ENCODE measurements at regions not wholly inside any gene's neighbourhood (a gene's known extent, or its start where the extent isn't known, plus 50 kb on each side); places are given as distances from the start of the nearest gene placed in this dataset.

DNA sequence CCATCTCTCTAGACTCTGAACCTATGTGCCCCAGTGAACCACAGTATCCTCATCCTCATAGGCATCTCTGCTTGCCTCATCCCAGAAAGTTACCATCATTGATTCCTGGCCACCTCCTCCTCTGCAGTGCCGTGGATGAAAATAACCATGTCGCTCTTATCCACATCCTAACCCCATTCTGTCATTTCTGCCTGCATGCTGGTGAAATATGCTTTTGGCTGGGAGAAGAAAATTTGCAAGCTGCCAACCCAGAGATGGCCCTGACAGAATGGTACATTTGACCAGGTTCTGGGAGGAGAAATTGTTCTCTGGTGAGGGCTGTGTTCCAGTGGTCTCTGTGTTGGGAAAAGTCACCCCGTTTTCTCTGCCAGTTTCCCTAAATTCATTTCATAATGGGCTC is 149.7 kb downstream of the NMUR2 start:
- DNase-seq (ENCODE audit: low read depth in 4 of 6, low spot score in 6 of 6) = no peak

DNA sequence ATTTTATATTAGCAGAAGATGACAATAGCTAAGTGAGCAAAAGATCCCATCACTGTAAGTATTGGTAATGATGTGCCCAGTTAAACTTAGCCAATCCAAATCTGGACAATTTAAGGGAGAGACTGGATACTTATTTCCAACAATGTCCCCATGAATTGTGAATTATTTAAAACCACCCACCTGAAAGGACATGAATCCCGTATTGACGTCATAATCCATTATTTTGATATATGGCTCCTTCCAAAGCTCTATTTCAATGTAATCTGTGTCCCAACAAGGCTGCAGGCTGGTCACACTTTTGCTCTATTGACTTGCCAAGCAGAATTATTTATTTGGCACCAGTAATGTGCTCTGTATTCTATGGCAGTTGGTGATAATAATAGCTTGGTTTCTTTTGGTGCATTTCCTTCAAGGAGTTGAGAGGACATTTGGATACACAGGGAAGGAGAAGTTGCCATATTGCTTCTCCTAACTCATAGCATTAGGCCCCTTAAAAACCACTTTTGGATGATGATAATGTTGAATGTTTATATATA is 157.2 kb downstream of the NMUR2 start:
- Histone ChIP-seq H3K9me3 (ENCODE audit: control insufficient read depth, insufficient read depth, low read length) (no peaks in the 10 kb centered on the region), H3K27me3 (ENCODE audit: control insufficient read depth, insufficient read depth, low read length) (no peaks in the 10 kb centered on the region), H3K4me1 (ENCODE audit: control insufficient read depth, insufficient read depth, low read length) (no peaks in the 10 kb centered on the region), H3K27ac (ENCODE audit: low read depth, low read length) (no peak overlapping the region), H3K36me3 (ENCODE audit: control insufficient read depth, insufficient read depth, low read length) (no peaks in the 10 kb centered on the region), H3K4me3 (ENCODE audit: low read depth, low read length) (no peak overlapping the region)
- no peak for DNase-seq (ENCODE audit: low read depth in 4 of 6, low spot score in 6 of 6)
- WGBS (ENCODE audit: insufficient coverage) = 77% methylated on average over 2 of the region's 2 CpGs

More for the DNA sequence above, 149.7 kb downstream of the NMUR2 start:
- Histone ChIP-seq H3K36me3 (ENCODE audit: control insufficient read depth, insufficient read depth, low read length) (no peaks in the 10 kb centered on the region), H3K27me3 (ENCODE audit: control insufficient read depth, insufficient read depth, low read length) (no peaks in the 10 kb centered on the region), H3K4me1 (ENCODE audit: control insufficient read depth, insufficient read depth, low read length) (no peaks in the 10 kb centered on the region), H3K9me3 (ENCODE audit: control insufficient read depth, insufficient read depth, low read length) (no peaks in the 10 kb centered on the region), H3K27ac (ENCODE audit: low read depth, low read length) (no peak overlapping the region), H3K4me3 (ENCODE audit: low read depth, low read length) (no peak overlapping the region)
- no CpG with 5 or more reads among the region's 3 CpGs for WGBS (ENCODE audit: insufficient coverage)

DNA sequence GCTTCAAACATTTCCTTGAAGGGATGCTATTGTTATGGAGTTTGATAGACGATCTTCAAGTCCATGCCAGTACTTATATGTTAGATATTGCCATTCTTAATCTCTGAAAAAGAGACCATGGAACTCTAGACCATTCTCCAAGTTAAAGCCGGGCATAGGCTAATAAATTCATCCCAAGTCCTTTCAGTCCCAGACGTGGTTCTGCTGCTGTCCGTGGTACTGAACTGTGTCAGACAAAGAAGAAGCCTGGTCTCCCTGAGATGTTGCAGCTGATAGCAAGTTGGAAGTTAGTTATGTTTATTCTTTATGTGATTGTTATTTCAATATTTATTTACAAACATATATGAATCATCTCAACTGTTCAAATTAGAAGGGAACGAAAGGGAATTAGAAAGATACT is 158.7 kb downstream of the NMUR2 start:
- no peak overlapping the region for H3K4me3 ChIP-seq (ENCODE audit: low read depth, low read length)
- DNase-seq (ENCODE audit: low read depth in 4 of 6, low spot score in 6 of 6) = peak in 3 of 6 donors; percentile 8 to 61 (median 11)
- H3K36me3 ChIP-seq (ENCODE audit: control insufficient read depth, insufficient read depth, low read length) = no peaks in the 10 kb centered on the region
- H3K4me1 ChIP-seq (ENCODE audit: control insufficient read depth, insufficient read depth, low read length) = no peaks in the 10 kb centered on the region
- no peaks in the 10 kb centered on the region for H3K27me3 ChIP-seq (ENCODE audit: control insufficient read depth, insufficient read depth, low read length)
- no CpG with 5 or more reads among the region's 5 CpGs for WGBS (ENCODE audit: insufficient coverage)
- no peaks in the 10 kb centered on the region for H3K9me3 ChIP-seq (ENCODE audit: control insufficient read depth, insufficient read depth, low read length)
- no peak overlapping the region for H3K27ac ChIP-seq (ENCODE audit: low read depth, low read length)

DNA sequence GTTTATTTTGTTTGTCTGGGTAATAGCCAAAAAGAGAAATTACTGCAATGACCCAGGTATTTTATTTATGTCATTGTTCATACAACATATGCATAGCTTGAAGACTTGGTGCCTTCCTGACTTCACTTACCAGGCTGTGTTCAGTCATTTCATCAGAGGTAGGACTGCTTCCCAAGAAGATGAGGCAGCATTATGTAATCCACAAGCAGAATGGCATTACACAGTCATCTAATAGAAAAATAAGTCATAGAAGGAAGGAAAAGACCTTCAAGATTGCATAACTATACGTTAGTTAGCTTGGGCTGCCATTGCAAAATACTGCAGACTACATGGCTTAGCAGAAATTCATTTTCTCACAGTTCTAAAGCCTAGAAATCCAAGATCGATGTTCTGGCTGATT is 167.5 kb downstream of the NMUR2 start:
- no peak for DNase-seq (ENCODE audit: low read depth in 4 of 6, low spot score in 6 of 6)
- H3K36me3 ChIP-seq (ENCODE audit: control insufficient read depth, insufficient read depth, low read length) = no peaks in the 10 kb centered on the region
- H3K4me1 ChIP-seq (ENCODE audit: control insufficient read depth, insufficient read depth, low read length) = no peaks in the 10 kb centered on the region
- no peak overlapping the region for H3K4me3 ChIP-seq (ENCODE audit: low read depth, low read length)
- WGBS (ENCODE audit: insufficient coverage) = 87% methylated on average over 2 of the region's 2 CpGs
- no peak overlapping the region for H3K27ac ChIP-seq (ENCODE audit: low read depth, low read length)
- H3K27me3 ChIP-seq (ENCODE audit: control insufficient read depth, insufficient read depth, low read length) = no peaks in the 10 kb centered on the region
- H3K9me3 ChIP-seq (ENCODE audit: control insufficient read depth, insufficient read depth, low read length) = peaks cover 5% of the 10 kb centered on the region

DNA sequence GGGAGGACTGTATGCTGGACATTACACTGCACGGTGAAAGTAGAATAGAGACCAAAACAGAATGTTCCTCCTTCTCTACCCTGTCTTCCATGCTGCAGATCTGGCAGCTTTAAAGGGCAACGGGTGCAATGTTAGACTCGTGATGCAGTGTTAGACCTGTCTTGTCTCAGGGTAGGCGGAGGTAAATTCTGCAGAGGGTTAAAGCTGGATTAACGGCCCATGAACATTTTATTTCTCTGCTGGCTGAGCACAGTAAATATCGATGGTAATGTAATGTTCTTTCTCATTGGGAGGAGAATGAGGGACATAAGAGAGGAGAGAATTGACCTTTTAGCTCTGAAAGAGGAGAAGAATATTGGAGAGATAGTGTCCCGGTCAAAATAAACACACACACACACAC is 178.9 kb downstream of the NMUR2 start:
- Histone ChIP-seq H3K36me3 (ENCODE audit: control insufficient read depth, insufficient read depth, low read length) (no peaks in the 10 kb centered on the region), H3K27ac (ENCODE audit: low read depth, low read length) (no peak overlapping the region), H3K4me3 (ENCODE audit: low read depth, low read length) (no peak overlapping the region), H3K4me1 (ENCODE audit: control insufficient read depth, insufficient read depth, low read length) (no peaks in the 10 kb centered on the region), H3K9me3 (ENCODE audit: control insufficient read depth, insufficient read depth, low read length) (no peaks in the 10 kb centered on the region), H3K27me3 (ENCODE audit: control insufficient read depth, insufficient read depth, low read length) (no peaks in the 10 kb centered on the region)
- 70% methylated on average over 3 of the region's 7 CpGs for WGBS (ENCODE audit: insufficient coverage)
- DNase-seq (ENCODE audit: low read depth in 4 of 6, low spot score in 6 of 6) = peak in 1 of 6 donors; percentile 71

DNA sequence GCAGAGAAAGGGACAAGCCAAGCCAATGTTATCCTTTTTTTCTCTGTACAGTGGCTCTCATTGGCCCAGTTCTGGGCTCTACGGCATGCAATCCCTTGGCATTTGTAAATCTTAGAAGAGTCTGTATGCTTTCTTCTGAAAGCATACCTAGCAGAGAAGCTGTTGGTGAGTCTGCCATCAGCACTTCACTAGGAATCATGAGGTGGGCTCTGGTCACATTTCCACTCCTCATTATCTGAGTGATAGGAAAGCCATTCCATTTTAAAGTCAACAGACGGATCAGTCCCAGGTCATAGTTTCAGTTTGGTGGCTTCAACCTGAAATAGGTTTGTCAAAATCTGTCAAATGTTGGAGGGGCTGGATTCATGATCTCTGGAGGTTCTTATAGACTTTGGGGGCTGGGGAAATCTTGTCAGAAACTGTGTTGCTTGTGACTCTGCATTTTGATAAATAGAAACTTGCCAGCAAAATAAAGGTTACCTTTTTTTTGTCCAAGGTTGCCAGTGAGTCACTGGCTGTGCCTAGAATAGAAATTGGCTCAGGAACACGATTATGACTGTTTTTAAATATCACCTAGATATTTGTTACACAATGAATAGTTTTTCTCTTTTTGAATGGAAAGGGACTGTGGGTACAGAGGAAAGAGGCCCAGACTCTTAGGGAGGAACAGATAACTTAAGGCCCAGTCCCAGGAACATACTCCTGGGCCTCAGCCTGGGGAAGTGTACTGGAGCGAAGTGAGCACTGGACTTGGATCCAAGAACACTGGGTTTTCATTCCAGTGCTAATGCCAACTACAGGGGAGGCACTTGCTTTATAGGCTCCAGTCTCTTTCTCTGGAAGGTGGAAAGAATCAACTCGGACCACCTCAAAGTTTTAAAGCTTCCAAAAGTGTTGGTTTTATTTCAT is 183.1 kb downstream of the NMUR2 start:
- Histone ChIP-seq H3K27ac (ENCODE audit: low read depth, low read length) (no peak overlapping the region), H3K4me3 (ENCODE audit: low read depth, low read length) (no peak overlapping the region), H3K4me1 (ENCODE audit: control insufficient read depth, insufficient read depth, low read length) (no peaks in the 10 kb centered on the region), H3K9me3 (ENCODE audit: control insufficient read depth, insufficient read depth, low read length) (no peaks in the 10 kb centered on the region), H3K36me3 (ENCODE audit: control insufficient read depth, insufficient read depth, low read length) (no peaks in the 10 kb centered on the region), H3K27me3 (ENCODE audit: control insufficient read depth, insufficient read depth, low read length) (no peaks in the 10 kb centered on the region)
- no peak for DNase-seq (ENCODE audit: low read depth in 4 of 6, low spot score in 6 of 6)
- WGBS (ENCODE audit: insufficient coverage) = 91% methylated on average over 2 of the region's 5 CpGs

DNA sequence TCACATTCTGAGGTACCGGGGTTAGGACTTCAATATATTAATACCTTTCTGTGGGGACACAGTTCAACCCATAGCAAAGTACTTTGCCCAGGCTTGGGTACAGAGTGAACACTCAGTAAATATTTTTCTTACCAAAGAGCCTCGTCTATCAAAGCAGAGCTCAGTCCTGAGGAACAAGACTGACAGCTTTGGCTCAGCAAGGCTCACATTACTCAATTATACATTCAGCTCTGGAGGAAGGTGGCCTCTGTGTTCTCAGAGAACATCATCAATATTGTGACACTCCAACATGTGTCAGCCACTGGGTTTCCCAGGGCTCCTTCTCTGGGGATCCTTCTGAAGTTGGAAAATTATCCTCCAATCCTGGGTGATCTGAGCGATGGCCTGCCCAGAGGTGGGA is 186.4 kb downstream of the NMUR2 start:
- H3K36me3 ChIP-seq (ENCODE audit: control insufficient read depth, insufficient read depth, low read length) = no peaks in the 10 kb centered on the region
- H3K4me3 ChIP-seq (ENCODE audit: low read depth, low read length) = no peak overlapping the region
- H3K27me3 ChIP-seq (ENCODE audit: control insufficient read depth, insufficient read depth, low read length) = no peaks in the 10 kb centered on the region
- H3K27ac ChIP-seq (ENCODE audit: low read depth, low read length) = no peak overlapping the region
- no peaks in the 10 kb centered on the region for H3K4me1 ChIP-seq (ENCODE audit: control insufficient read depth, insufficient read depth, low read length)
- DNase-seq (ENCODE audit: low read depth in 4 of 6, low spot score in 6 of 6) = peak in 1 of 6 donors; percentile 25
- H3K9me3 ChIP-seq (ENCODE audit: control insufficient read depth, insufficient read depth, low read length) = no peaks in the 10 kb centered on the region
- 76% methylated on average over 2 of the region's 3 CpGs for WGBS (ENCODE audit: insufficient coverage)

DNA sequence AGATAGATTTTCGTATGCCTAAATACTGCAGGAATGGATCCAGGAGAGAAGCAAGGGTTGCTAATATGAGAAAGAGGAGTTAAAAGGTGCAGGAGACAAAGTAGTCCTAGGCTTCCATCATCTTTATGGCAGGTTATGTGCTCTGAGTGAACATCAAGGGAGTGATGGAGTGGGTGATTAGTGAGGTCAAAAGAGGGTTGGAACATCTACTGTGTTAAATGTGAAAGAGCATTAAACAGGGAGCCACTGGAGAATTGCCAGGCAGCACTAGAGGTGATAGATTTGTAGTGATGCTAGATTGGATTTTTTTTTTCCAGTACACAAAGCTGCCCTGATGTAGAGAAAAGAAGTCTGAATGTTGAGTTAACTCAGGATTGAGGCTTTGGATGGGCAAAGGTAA is 199.3 kb downstream of the NMUR2 start:
- no peak overlapping the region for H3K27ac ChIP-seq (ENCODE audit: low read depth, low read length)
- no peak overlapping the region for H3K4me3 ChIP-seq (ENCODE audit: low read depth, low read length)
- H3K27me3 ChIP-seq (ENCODE audit: control insufficient read depth, insufficient read depth, low read length) = no peaks in the 10 kb centered on the region
- peak in 1 of 6 donors; percentile 74 for DNase-seq (ENCODE audit: low read depth in 4 of 6, low spot score in 6 of 6)
- no peaks in the 10 kb centered on the region for H3K4me1 ChIP-seq (ENCODE audit: control insufficient read depth, insufficient read depth, low read length)
- no CpG with 5 or more reads among the region's 1 CpG for WGBS (ENCODE audit: insufficient coverage)
- H3K9me3 ChIP-seq (ENCODE audit: control insufficient read depth, insufficient read depth, low read length) = no peaks in the 10 kb centered on the region
- H3K36me3 ChIP-seq (ENCODE audit: control insufficient read depth, insufficient read depth, low read length) = no peaks in the 10 kb centered on the region

DNA sequence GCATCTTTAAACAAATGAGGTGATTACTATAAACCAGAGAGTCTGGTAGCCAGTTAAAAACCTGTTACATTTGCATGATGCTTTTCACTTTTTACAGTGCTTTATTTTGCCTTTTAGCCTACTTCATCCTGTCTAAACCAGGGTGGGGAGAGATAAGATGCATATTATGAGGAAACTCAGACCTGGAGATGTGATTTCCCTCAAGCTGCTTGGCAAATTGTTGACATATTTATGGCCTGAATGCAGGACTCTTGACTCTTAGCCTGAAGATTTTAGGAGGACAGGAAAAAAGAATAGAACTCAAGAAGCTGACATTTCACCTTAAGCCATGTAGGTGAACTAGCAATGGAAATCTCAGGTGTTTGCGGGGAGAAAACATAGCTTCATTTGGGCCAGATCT is 202.8 kb downstream of the NMUR2 start:
- WGBS (ENCODE audit: insufficient coverage) = no CpG with 5 or more reads among the region's 1 CpG
- no peaks in the 10 kb centered on the region for H3K4me1 ChIP-seq (ENCODE audit: control insufficient read depth, insufficient read depth, low read length)
- DNase-seq (ENCODE audit: low read depth in 4 of 6, low spot score in 6 of 6) = no peak
- H3K36me3 ChIP-seq (ENCODE audit: control insufficient read depth, insufficient read depth, low read length) = no peaks in the 10 kb centered on the region
- H3K27ac ChIP-seq (ENCODE audit: low read depth, low read length) = no peak overlapping the region
- H3K9me3 ChIP-seq (ENCODE audit: control insufficient read depth, insufficient read depth, low read length) = no peaks in the 10 kb centered on the region
- no peak overlapping the region for H3K4me3 ChIP-seq (ENCODE audit: low read depth, low read length)
- no peaks in the 10 kb centered on the region for H3K27me3 ChIP-seq (ENCODE audit: control insufficient read depth, insufficient read depth, low read length)

Measured in spinal cord (tissue), 9 donors.